ENCODE measurements at regions not wholly inside any gene's neighbourhood (a gene's known extent, or its start where the extent isn't known, plus 50 kb on each side); places are given as distances from the start of the nearest gene placed in this dataset.

DNA sequence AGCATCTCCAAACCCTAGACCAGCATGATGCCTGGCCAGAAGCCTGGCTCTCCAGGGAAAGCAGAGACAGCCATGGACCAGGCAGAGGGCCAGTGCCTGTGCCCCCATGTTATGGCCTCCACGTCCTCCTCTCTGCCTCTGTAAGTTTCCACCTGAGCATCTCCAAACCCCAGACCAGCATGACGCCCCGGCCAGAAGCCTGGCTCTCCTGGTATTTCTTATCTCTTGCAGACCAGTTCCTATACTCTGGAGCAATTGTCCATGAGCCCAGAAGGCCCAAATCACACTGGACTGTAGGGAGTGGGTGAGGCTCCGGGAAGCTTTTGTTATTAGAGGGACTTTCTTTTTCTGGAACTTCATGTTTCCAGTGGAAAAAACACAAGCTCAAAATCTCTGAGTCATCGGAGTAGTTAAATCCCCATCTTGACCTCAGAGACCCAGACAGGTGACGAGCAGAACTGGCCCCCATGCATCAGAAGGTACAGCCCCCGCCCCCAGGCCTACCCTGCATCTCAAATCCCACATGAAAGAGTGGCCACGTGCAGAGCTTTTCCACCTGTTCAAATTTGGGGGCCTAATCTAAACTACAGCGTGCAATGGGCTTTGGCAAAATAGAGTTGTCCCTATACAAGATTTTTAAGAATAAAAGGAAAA is 110.2 kb upstream of the FOXQ1 start:
- DNase-seq (ENCODE audit: low spot score) = no peak

DNA sequence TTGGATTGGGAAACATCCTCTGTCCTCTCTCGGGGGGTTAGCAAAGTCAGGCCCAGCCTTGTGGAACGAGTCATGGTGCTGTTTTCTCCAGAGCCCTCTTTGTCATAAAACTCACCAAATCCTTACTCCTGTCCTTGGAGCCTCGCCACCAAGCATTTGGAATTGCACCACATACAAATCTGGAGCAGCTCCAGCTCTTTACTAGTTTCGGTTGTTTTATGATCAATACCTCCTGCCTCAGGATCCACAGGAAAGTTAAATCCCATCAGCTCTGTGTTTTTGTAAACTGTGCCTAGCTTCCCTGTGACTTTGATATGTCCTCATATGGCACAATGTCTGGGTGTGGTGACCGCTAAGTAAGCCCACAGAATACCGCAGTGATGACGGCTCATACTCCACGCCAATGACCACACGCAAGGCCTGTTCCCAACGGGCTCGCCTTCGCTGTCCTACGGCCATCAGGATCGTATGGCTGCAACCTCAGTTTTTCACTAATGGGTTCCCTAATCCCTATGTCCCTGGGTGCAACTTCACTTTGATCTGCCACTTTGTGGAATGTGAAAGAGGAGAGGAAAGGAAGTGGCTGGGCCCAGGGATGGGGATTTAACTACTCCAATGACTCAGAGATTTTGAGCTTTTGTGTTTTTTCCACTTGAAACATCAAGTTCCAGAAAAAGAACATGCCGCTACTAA is 111.3 kb upstream of the FOXQ1 start:
- DNase-seq (ENCODE audit: low spot score) = no peak

DNA sequence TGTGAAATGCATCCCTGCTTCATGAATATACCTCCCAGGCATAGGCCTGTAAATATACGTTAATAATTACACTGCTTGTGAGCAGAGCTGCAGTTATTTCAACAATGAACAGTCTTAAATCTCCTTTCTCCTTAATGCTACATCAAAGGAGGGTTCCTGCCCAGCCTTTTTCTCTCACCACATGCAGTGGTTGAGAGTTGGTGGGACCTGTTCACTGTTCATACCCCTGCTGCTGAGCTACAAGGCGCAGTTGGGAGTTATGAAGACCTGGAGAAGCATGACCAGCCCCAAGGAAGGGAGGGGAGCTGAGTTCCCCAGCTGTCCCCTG is 111.9 kb upstream of the FOXQ1 start:
- no peak for DNase-seq (ENCODE audit: low spot score)

GRCh38 chr6:1197309-1197708 is 114.6 kb upstream of the FOXQ1 start:
- no peak for DNase-seq (ENCODE audit: low spot score)

DNA sequence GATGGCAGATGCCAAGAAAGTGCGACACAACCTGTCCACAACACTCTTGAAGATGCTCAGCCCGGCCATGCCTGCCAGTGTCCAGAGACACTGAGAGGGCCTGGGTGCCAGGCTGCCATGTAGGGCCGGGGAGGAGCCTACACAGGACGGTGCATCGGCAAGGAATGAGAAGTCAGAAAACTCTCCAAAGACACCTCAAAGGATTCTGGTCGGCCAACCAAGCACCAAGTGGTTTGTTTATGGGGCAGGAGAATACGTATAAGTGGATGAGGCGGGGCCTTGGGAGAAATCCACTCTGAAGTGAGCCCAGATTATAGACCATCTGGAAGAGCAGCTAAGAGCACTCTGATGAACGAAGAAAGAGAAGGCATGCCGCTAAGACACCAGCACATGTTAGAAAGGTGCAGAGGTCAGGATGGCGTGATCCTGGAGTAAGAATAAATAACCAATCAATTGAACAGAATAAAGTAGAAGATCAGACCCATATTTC is 120.7 kb upstream of the FOXQ1 start:
- no peak for DNase-seq (ENCODE audit: low spot score)

GRCh38 chr6:1190366-1190765 is 121.5 kb upstream of the FOXQ1 start:
- no peak for DNase-seq (ENCODE audit: low spot score)

- DNase-seq (ENCODE audit: low spot score) = no peak
Measured at GRCh38 chr6:1188199-1188598, 123.7 kb upstream of the FOXQ1 start.

- DNase-seq (ENCODE audit: low spot score) = no peak
Measured at GRCh38 chr6:1187293-1188131, 124.4 kb upstream of the FOXQ1 start.

- no peak for DNase-seq (ENCODE audit: low spot score)
Measured at GRCh38 chr6:1184318-1184717, 127.6 kb upstream of the FOXQ1 start.

- peak; percentile 59 for DNase-seq (ENCODE audit: low spot score)
Measured at GRCh38 chr6:1182722-1183521, 129.0 kb upstream of the FOXQ1 start.

GRCh38 chr6:1181939-1182605 is 129.8 kb upstream of the FOXQ1 start:
- DNase-seq (ENCODE audit: low spot score) = no peak

DNA sequence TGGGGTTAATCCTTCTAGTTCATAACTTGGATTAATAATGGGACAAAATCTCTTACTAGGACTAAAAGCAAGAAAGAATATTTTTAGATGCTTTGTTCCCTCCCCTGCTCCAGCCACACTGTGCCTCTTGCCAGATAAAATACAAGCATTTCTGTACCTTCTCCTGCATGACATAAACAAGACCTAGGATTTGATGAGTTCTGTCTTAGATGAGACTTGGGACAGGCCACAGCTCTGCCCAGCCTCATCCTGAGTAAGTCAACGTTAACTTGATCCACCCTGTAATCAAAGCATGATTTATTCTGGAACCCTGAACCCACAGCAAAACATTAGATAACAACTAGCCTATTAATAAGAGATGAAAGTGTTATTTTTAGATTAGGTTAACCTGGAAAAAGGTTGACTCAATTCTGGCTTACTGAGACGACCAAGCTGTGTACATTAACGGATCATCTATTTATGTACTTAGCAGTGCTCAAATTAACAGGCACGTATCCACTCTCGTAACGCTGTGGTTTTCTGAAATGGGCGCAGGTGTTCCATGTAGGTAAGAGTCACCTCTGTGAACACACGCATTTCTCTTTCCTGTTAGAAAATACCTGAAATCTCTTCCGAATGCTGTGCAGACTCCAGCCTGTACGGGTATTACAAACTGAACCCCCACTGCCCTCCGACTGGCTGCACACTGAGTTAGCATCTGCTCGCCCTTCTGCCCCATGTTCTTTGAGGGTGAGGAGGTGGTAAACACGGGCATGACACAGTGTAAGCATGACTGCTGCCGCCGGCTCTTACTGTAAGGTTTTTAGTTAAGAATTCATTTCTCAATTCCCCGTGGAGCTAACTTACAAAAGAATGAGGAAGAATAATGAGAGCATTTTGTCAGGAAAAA is 132.1 kb upstream of the FOXQ1 start:
- no peak for DNase-seq (ENCODE audit: low spot score)

DNA sequence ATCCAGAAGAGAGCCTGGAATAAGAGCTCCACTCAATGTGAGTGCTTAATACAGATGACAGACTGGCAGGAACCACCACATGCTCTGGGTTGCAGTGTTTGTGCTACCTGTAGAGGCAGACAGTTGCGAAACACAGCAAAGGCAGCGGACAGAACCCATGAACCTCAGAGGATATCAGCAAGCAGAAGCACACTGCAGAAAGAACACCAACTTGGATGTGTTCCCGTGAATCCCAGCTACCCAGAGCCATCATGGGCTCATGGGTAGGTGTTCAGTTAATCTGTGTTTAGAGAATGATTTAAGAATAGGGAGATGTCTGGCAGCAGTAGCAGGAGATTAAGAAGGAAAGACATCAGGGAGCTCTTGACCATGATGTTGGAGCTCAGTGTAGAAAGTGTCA is 133.3 kb upstream of the FOXQ1 start:
- no peak for DNase-seq (ENCODE audit: low spot score)

DNA sequence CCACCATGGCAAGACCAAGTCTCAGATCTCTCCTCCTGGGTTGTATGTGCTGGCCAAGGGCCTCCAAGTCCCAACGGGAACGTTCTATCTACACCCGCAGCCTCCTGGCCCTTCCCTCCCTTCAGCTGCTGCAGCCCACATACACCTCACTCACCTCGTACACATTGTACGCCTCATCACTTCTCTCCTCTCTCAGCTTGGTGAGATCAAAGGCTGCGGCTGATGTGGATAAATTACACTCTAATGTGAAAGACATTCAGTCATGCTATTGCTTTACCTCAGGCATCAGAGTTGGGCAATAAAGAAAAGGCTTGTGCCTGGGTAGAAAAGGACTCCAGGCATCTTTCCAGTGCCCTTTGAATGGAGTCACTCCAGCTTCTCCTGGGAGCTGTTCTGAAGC is 135.3 kb upstream of the FOXQ1 start:
- DNase-seq (ENCODE audit: low spot score) = no peak

DNA sequence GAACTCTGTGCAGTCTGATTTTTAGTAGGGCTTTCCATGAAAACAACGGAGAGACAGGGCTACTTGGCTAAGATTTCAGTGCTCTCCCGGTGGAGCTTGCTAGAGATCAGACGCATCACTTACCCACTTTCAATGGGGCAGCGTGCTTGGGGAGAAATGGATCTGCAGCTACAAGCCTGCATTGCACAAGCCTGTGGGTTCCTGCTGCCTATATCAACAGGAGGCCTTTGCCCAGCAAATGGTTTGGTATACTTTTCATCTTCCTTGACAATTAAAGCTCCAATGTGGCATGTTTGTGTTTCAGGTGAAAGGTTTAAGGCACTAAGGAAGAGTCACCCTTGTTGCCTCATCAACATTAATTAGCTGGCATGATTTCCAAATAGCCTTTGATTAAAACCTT is 136.0 kb upstream of the FOXQ1 start:
- peak; percentile 61 for DNase-seq (ENCODE audit: low spot score)

- DNase-seq (ENCODE audit: low spot score) = no peak
Measured at GRCh38 chr6:1170794-1171193, 141.1 kb upstream of the FOXQ1 start.

DNA sequence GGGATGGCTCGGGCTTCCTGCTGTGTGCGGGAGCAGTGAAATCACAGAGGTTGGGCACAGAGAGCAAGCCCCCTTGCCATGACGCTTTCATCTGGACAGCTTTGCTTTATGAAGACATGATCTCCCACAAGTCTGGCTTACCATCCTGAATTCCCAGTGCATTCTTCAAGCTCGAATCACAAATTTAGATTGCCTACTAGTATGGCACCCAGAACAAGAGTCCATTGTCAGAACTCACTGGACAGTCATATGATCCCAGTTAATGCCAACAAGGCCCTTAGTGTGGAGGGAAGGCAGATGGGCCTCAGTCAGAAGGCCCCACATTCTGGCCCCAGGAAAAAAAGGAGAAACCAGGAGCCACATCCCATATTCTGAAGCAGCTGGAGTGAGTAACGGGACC is 147.3 kb upstream of the FOXQ1 start:
- DNase-seq (ENCODE audit: low spot score) = no peak

DNA sequence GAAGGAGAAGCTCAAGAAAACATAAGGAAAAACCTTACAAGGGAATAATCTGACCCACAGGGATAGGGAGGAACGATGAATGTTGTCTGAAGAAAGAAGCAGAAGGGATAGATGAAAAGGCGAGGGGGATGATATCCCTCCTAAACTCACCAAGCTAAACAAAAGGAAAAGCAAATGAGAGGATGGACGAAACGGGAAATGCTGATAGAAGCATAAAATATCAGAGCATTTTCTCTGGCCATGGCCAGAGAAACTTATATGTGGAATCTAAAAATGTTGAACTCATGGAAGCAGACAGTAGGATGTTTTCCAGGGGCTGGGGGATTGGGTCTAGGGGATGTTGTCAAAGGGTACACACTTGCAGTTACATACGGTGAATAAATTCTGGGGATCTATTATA is 148.4 kb upstream of the FOXQ1 start:
- no peak for DNase-seq (ENCODE audit: low spot score)

- no peak for DNase-seq (ENCODE audit: low spot score)
Measured at GRCh38 chr6:1162367-1163275, 149.3 kb upstream of the FOXQ1 start.

Measured in ureter (tissue), 1 donor.